Body of pancreas (tissue), 4 donors: ENCODE measurements at regions not wholly inside any gene's neighbourhood (a gene's known extent, or its start where the extent isn't known, plus 50 kb on each side); places are given as distances from the start of the nearest gene placed in this dataset.

ENCODE experiments used
- ATAC-seq: fragments of 150-250 bp; one replicate; pipeline ENCODE4 v1.9.1; 2016
- DNase-seq, 4 donors: peaks; one replicate each; pipeline ENCODE4 v3.0.0-alpha.2; 2019
- H3K27ac ChIP-seq, 4 donors: fragments of 200-600 bp; sonication (generic); 1 replicate in 3 of 4; 2 replicates in 1 of 4; pipeline versions ENCODE4 v1.5.1 to v1.6.1; 2016 to 2019; ENCODE audit warnings: mild to moderate bottlenecking in 1 of 4, mixed read lengths in 1 of 4, moderate library complexity in 1 of 4
- H3K27me3 ChIP-seq, 2 donors: fragments of 200-600 bp; sonication (generic); one replicate each; pipeline ENCODE4 v1.6.0; 2016; ENCODE audit warnings: mild to moderate bottlenecking in 1 of 2
- H3K36me3 ChIP-seq, 2 donors: fragments of 200-600 bp; sonication (generic); replicated peaks in 1 of 2; 2 replicates each; pipeline ENCODE4 v1.5.1; 2016; ENCODE audit warnings: low read depth in 2 of 2; ENCODE audit not compliant: insufficient read depth in 1 of 2
- H3K4me1 ChIP-seq: fragments of 200-600 bp; sonication (generic); one replicate; pipeline ENCODE4 v1.6.0; 2016
- H3K4me3 ChIP-seq, 2 donors: fragments of 200-600 bp; sonication (generic); 1 replicate in 1 of 2; 2 replicates in 1 of 2; pipeline ENCODE4 v1.5.1; 2016 to 2019
- H3K9me3 ChIP-seq, 3 donors: fragments of 200-600 bp; sonication (generic); 1 replicate in 2 of 3; 2 replicates in 1 of 3; pipeline ENCODE4 v1.5.1; 2016
- POLR2A ChIP-seq, 3 donors: fragments of 450-650 bp; IDR thresholded peaks; one replicate each; pipeline ENCODE4 v1.6.1; 2016; ENCODE audit warnings: antibody characterized with exemption in 3 of 3, mild to moderate bottlenecking in 2 of 3
- WGBS, 2 donors: methylation state at CpG; one replicate each; pipeline ENCODE4 v1.1.5; 2017; 5-methylcytosine and 5-hydroxymethylcytosine counted together
- intact Hi-C: fragments of 100-400 bp; cut with DNase I; formaldehyde crosslinking; loops from one replicate; pipeline ENCODE4 v1.15.1; 2023
- TF ChIP-seq, protein P1 (sequence below), 7 experiments: fragments of 450-650 bp in 4 of 7; fragments of 200-600 bp in 3 of 7; sonication (generic) in 3 of 7; IDR thresholded peaks; one replicate each; pipeline ENCODE4 v1.5.1; 2016 to 2019; ENCODE audit warnings: antibody characterized with exemption in 7 of 7

DNA sequence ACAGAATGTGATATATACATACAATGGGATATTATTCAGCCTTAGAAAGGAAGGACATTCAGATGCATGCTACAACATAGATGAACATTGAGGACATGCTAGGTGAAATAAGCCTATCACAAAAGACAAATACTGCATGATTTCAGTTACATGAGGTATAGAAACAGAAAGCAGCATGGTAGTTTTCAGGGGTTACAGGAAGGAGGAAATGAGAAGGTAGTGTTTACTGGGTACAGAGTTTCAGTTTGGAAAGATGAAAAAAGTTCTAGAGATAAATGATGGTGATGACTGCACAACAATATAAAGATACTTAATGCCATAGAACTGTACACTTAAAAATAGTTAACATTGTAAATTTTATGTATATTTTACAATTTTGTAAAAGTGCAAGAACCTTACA lies 266.7 kb upstream of the C11orf87 start:
- no peaks in the 10 kb centered on the region for H3K4me1 ChIP-seq
- no peaks in the 10 kb centered on the region for H3K27me3 ChIP-seq
- no peak for DNase-seq
- intact Hi-C loops: no loop called here
- H3K36me3 ChIP-seq: no peaks in the 10 kb centered on the region
- no peak for ATAC-seq
- H3K27ac ChIP-seq: no peak overlapping the region
- no peak overlapping the region for H3K4me3 ChIP-seq
- no peak for TF ChIP-seq POLR2A (IDR thresholded peaks at IDR 0.05)
- TF ChIP-seq, protein P1, sequence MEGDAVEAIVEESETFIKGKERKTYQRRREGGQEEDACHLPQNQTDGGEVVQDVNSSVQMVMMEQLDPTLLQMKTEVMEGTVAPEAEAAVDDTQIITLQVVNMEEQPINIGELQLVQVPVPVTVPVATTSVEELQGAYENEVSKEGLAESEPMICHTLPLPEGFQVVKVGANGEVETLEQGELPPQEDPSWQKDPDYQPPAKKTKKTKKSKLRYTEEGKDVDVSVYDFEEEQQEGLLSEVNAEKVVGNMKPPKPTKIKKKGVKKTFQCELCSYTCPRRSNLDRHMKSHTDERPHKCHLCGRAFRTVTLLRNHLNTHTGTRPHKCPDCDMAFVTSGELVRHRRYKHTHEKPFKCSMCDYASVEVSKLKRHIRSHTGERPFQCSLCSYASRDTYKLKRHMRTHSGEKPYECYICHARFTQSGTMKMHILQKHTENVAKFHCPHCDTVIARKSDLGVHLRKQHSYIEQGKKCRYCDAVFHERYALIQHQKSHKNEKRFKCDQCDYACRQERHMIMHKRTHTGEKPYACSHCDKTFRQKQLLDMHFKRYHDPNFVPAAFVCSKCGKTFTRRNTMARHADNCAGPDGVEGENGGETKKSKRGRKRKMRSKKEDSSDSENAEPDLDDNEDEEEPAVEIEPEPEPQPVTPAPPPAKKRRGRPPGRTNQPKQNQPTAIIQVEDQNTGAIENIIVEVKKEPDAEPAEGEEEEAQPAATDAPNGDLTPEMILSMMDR (IDR thresholded peaks at IDR 0.05): no peak
- no peaks in the 10 kb centered on the region for H3K9me3 ChIP-seq

DNA sequence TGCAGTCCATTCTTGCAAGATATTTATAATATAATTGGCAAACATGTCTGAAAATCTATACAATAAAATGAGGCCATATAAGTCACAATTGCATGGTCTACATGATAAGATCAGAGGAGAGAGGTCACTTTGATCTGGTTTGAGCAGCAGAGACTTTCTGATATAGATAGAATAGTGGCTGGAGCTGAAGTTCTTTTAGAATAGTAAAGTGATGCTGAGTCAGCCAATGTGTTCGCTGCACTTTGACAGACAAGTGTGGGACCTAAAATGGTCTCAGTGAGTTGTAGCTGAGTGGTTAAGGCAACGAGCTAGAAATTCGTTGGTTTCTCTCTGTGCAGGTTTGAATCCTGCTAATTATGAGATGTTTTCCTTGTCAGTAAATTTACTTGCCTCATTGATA lies 257.0 kb upstream of the C11orf87 start:
- no peaks in the 10 kb centered on the region for H3K9me3 ChIP-seq
- intact Hi-C loops: no loop called here
- 72 to 79% methylated on average over 3 of the region's 3 CpGs for WGBS, 2 donors
- no peaks in the 10 kb centered on the region for H3K4me1 ChIP-seq
- no peaks in the 10 kb centered on the region for H3K27me3 ChIP-seq
- no peak for TF ChIP-seq POLR2A (IDR thresholded peaks at IDR 0.05)
- TF ChIP-seq, protein P1 (IDR thresholded peaks at IDR 0.05): no peak
- no peak overlapping the region for H3K4me3 ChIP-seq
- no peak for ATAC-seq
- no peaks in the 10 kb centered on the region for H3K36me3 ChIP-seq
- H3K27ac ChIP-seq: no peak overlapping the region
- DNase-seq: no peak

DNA sequence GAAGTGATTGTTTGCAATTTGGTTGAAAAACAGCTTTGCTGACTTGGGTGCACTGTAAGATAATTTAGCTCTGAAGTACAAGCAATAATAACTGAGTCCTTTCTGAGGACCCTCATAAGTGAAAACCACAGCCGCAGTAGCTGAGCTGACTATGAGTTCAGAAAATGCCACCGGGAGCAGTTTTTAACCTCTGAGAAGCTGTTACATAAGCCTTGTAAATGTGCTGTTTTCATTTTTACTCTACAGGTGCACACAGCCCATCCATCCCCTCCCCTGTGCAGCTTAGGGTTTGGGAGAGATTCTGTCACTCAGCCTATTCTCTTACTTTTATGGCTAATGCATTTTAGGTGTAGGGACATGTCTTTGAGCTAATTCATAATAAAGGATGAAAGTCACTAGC lies 255.5 kb upstream of the C11orf87 start:
- DNase-seq (no peak), ATAC-seq (no peak)
- no peak overlapping the region for H3K4me3 ChIP-seq
- no peaks in the 10 kb centered on the region for H3K4me1 ChIP-seq
- no peak for TF ChIP-seq POLR2A (IDR thresholded peaks at IDR 0.05)
- TF ChIP-seq, protein P1 (IDR thresholded peaks at IDR 0.05): no peak
- H3K27me3 ChIP-seq: no peaks in the 10 kb centered on the region
- H3K27ac ChIP-seq: no peak overlapping the region
- WGBS, 2 donors: 70 to 86% methylated on average over 2 of the region's 2 CpGs
- no peaks in the 10 kb centered on the region for H3K36me3 ChIP-seq
- H3K9me3 ChIP-seq: no peaks in the 10 kb centered on the region
- intact Hi-C loops: no loop called here

DNA sequence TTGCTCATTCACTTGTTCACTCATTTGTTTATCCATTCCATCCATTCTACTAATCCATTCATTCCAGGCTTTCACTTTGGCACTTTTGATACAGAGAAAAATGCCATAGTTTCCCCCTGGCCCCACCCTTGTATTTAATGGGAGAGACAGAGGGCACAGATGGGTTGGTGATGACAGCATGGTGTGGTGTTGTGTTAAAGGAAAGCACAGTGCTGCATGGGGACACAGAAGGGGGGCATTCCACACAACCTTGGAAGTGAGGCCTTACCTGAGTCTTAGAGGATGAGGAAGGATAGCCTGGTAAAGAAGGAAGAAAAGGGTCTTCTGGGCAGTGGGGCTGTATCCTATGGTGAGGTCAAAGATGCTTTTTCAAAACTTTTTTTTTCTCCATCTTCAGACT lies 248.5 kb upstream of the C11orf87 start:
- Histone ChIP-seq H3K27ac (no peak overlapping the region), H3K36me3 (no peaks in the 10 kb centered on the region), H3K4me3 (no peak overlapping the region), H3K9me3 (no peaks in the 10 kb centered on the region), H3K27me3 (no peaks in the 10 kb centered on the region), H3K4me1 (no peaks in the 10 kb centered on the region)
- intact Hi-C loops: no loop called here
- no peak for ATAC-seq
- TF ChIP-seq, protein P1 (IDR thresholded peaks at IDR 0.05): no peak
- TF ChIP-seq POLR2A (IDR thresholded peaks at IDR 0.05): no peak
- no peak for DNase-seq

DNA sequence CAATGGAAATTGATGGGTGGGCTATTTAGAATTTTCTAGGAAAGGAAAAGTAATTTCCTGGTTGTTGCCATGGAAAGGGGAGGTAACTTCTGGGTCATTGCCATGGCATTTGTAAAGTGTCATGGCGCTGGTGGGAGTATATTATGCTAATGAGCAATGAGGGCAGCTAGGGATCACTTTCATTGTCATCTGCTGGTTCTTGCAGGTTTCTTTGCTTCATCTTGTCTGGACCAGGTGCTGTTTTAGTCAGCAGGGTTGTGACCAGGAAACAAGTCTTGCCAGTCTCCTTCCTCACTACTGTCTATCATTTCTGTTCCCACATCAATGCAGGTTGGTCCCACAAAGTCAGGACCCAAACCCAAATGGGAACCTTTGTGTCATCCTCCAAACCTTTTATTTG lies 237.6 kb upstream of the C11orf87 start:
- 65 to 81% methylated on average over 1 of the region's 1 CpG for WGBS, 2 donors
- no peaks in the 10 kb centered on the region for H3K9me3 ChIP-seq
- H3K27me3 ChIP-seq: no peaks in the 10 kb centered on the region
- TF ChIP-seq, protein P1 (IDR thresholded peaks at IDR 0.05): no peak
- no peak for TF ChIP-seq POLR2A (IDR thresholded peaks at IDR 0.05)
- no peak overlapping the region for H3K27ac ChIP-seq
- DNase-seq (no peak), ATAC-seq (no peak)
- H3K4me3 ChIP-seq: no peak overlapping the region
- no peaks in the 10 kb centered on the region for H3K4me1 ChIP-seq
- intact Hi-C loops: no loop called here
- H3K36me3 ChIP-seq: no peaks in the 10 kb centered on the region
